Amniotic epithelial cell (primary cell): ENCODE measurements at regions not wholly inside any gene's neighbourhood (a gene's known extent, or its start where the extent isn't known, plus 50 kb on each side); places are given as distances from the start of the nearest gene placed in this dataset.

Source experiments
- DNase-seq: peaks from one replicate; pipeline ENCODE4 v3.0.0-alpha.2; 2010; ENCODE audit warnings: low read depth

DNA sequence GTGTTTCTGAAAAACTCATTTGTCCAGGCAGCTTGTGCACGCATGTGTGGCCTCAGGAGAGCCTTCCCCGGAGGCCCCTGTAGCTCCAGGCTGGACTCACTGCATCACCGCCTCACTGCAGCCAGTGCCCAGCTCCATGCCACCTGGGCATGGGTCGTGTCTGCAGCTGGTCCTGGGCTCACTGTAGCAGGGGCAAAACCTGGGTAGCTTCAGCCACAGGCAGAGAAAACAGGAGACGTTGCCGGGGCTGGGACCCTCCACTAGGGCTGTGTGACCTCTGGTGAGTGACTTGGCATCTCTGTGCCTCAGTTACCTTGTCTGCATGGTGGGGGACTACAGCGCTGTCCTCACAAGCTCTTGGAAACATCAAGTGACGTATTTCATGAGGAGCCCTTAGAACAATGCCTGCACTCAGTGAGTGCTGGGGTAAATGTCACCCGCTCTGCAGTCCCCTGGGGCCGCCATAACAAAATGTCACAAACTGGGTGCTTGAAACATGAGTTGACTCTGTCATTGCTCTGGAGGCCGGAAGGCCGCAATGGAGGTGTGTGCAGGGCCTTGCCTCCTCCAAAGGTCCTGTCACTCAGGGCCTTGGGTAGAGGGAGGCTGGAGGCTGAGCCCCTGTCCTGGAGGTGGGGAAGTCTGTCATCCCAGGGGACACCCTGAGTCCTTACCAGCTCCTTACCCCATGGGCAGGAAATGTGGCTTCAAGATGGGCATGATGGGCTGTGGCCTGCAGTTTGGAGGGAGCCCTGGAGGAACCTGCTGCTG is 488.7 kb downstream of the TBC1D22A start:
- DNase-seq: no peak

- DNase-seq: no peak
Observed at GRCh38 chr22:47249370-47249928, 487.0 kb downstream of the TBC1D22A start.

GRCh38 chr22:47248925-47249324 is 486.5 kb downstream of the TBC1D22A start:
- no peak for DNase-seq

DNA sequence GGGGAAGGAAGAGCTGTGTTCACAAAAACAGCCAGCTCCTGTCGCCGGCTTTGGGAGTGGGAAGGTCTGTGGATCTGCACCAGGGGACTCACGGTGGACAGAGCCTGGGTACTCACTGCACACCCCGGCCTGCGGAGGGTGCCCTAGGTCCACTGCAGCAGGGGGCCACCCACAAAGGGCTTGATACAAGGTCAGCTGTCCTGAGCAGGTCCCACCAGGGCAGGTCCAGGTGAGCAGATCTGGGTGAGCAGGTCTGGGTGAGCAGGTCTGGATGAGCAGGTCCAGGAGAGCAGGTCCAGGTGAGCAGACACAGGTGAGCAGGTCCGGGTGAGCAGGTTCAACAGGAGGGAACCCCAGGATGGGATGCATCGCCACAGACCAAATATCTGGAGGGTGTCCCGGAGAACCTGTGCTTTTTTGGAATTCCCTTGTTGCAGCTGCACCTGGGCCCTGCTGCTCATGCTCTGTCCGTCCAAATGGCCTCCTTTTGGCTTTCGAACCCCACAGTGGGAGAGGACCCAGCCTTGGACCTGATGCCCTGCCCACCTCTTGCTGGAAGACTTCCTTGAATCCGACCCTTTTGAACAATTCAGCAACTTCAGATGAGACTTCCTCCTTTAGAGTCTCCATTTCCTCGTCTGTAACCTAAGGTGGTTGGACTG is 485.3 kb downstream of the TBC1D22A start:
- no peak for DNase-seq

DNA sequence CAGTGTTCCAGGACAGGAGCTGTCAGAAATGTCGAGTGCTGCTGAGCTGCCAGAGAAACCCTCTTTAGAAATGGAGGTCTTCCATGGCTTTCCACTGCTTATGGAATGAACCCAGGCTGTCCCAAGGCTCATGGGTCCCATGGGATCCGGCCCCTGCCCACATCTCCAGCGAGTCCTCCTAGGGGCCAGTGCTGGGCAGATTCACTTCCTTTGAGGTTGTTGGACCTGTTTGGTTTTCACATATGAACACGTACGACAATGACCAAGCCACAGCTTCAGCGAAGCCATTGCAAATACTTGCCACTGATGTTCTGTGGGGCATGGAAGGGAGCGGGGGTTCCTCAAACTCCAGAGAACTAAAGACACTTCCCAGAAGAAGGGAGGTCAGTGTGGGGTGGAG is 483.3 kb downstream of the TBC1D22A start:
- no peak for DNase-seq

GRCh38 chr22:47245286-47245685 is 482.8 kb downstream of the TBC1D22A start:
- no peak for DNase-seq

GRCh38 chr22:47240116-47240515 is 477.7 kb downstream of the TBC1D22A start:
- DNase-seq: no peak

DNA sequence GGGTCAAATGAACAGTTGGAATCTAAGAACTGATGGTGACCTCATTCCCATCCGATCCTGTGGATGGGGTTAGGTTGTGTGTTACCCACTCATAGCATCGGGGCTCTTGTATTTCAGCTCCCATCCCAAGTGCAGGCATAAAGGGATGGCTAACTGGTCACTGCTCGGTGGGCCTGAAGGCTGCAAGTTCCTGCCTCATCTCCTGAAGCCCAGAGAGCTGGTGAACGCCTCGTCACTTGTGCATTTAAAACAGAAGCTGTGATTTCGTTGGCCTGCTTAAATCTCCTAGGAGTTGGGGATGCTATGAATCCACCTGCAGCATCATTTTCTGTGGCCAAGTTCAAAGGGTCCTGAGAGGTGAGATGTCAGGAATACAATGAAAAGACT is 477.0 kb downstream of the TBC1D22A start:
- DNase-seq: no peak

- DNase-seq: no peak
Observed at GRCh38 chr22:47238690-47239473, 476.4 kb downstream of the TBC1D22A start.

DNA sequence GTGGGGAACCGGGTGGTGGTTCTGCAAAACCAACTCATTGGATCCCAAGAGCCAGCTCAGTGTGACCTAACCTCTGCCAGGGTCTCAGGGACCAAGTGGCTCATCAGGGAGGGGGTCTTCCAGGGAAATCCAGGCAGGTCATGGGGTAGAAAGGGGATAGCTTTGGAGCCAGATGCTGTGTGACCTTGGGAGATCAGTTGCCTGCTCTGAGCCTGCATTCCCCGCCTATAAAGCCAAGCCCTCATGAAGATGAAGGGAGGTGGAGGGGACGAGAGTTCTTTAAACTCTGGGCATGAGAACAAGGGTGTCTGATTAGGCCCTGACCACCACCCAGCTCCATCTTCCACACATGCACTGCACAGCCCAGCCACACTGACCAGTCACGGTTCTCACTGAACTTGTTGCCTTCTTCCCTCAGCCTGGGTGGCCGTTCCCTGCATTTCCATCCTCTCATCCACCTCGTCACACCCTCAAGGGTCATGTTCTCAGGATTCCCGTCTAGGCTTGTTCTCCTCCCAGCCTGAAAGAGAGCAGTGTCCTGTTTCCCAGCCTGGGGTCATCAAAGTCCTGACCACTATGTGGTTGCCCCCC is 475.5 kb downstream of the TBC1D22A start:
- no peak for DNase-seq

DNA sequence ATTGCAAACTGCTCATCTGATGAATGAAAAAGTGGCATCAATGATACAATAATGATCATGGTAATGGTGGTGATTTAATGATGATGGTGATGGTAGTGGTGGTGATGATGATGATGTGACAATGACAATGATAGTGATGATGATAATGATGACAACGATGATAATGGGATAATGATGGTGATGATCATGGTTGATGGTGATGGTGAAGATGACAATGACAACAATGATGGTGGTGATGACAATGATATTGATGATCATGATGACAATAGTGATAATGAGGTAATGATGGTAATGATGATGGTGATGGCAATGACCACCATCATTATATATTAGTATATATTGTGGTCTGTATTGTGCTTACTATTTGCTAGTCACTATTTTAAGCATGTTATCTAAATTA is 474.3 kb downstream of the TBC1D22A start:
- DNase-seq: no peak

DNA sequence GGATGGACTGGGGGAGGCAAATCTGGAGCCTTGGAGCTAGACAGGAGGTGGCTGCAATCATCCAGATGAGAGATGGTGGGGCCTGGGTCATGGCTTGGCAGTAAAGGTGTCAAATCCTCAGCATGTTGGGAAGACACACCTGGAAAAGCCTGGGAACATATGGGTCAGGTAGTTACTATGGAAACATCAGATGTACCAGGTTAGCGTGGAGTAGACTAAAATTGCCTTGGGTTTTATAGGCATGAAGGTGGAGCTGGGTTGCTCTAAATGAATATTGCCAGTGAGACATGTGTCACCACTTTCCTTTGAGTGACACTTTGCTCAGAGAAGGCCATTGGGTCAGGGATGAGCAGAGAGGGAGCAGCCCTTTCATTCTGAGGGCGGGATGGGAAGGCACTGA is 473.7 kb downstream of the TBC1D22A start:
- no peak for DNase-seq

- DNase-seq: no peak
Observed at GRCh38 chr22:47233316-47234243, 471.1 kb downstream of the TBC1D22A start.

- DNase-seq: no peak
Observed at GRCh38 chr22:47232753-47233152, 470.3 kb downstream of the TBC1D22A start.

DNA sequence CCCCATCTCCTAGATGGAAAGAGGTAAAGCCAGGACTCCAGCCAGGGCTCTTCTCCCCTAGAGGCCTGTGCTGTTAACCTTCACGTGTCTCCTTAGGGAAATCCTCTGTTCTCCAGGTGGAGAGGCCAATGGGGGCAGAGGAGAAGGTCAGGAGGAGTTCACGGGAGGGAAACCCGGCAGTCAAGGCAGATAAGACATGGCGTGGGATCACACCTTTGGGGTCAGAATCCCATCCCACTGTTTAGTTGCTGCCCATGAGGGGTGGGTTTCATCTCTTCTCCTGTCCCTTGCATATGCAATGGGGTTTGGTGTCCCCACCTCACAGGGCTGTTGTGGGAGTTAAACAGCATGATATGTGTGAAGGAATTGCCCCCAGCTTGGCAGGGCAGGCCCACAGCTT is 469.7 kb downstream of the TBC1D22A start:
- no peak for DNase-seq

- DNase-seq: no peak
Observed at GRCh38 chr22:47231759-47232158, 469.3 kb downstream of the TBC1D22A start.

GRCh38 chr22:47230741-47231140 is 468.3 kb downstream of the TBC1D22A start:
- no peak for DNase-seq

DNA sequence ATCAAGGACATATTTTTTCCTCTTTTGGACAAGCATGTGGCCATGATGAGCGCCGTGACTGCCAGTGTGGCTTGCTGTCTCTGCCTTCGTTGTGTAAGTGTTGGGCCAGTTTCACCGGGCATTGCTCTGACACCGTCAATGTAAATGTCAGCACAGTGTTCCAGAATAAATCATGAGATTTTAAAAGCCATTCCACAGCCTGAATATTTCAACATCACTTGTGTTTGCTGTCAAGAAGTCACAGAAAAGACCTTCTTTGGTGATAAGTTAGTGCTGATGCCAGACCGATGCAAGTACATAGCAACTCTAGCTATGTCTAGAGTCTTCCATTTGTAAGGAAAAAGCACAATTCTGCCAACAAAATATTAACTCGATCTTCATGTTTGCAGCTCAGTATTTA is 467.8 kb downstream of the TBC1D22A start:
- DNase-seq: no peak

GRCh38 chr22:47228767-47229166 is 466.3 kb downstream of the TBC1D22A start:
- DNase-seq: no peak

DNA sequence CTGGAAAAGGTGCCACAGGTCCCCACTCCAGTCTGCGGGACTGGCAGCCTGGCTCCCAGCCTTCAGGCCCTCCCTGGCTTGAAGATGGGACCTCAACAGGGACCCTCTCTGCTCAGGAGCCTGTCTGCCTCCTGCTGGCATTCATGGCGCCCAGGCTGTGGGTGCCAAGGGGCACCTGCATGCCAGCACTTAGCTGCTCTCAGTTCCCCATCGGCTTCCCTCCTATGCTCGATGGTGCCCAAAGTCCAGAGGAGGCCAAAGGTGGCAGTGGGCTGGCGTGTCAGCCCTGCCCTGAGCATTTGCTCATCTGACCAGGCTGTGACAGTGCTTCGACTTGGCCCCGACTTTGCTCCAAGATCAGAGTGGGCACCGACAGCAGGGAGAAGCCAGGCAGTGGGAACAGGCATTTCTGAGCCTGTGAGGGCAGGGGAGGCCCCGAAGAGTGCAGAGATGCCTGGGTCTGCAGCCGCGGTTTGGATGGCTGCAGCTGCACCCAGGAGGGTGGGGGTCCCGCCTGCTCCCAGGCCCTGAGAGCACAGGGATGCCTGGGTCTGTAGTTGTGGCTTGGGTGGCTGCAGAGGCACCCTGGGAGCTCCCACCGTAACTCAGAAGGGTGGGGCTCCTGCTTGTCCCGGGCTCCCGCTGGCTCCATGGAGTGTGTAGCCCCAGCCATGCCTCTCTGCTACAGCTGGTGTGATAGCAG is 463.6 kb downstream of the TBC1D22A start:
- DNase-seq: no peak
